ENCODE measurements at regions not wholly inside any gene's neighbourhood (a gene's known extent, or its start where the extent isn't known, plus 50 kb on each side); places are given as distances from the start of the nearest gene placed in this dataset.
"Not testable (repeated sequence)": the region's sequence is repeated elsewhere in the genome, so short reads cannot be mapped to it uniquely, and the experiment has no call there.

DNA sequence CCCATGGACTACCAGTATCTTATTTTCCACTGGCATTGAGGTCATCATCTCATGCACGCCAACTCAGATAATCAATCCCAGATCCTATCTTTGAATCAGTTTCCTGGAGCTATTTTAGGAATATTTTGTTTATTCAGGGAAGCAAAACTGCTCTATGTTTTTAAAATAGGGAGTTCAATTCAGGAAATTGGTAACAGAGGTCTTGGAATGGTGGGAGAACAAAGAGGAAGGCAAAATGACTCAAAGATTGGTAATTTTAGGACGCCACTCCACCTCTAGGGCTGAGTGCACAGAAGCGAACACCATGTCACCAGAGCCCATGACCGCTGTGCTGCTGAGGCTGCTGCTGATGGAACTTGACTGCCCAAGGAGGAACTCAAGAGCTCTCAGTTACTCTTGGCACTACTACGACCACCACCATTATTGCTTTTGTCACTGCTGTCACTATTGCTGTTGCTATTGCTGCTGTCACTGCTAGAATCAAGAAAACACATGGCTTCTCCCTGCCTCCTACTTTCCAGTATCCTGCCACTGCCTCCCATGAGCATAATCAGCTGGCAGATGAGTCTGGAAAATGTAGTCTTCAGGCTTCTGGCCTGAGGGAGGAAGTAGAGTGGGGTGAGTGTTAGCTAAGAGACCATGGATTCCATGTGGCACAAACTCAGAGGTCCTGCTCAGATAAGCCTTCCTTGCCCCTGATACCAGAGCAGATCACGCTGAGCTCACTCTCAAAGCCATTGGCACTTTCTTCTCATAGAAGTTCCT is 71.6 kb upstream of the CNIH3 start:
- Histone ChIP-seq H3K27me3 (no peaks in the 10 kb centered on the region), H3K4me3 (no peak overlapping the region), H3K27ac (no peak overlapping the region), H3K9me3 (no peaks in the 10 kb centered on the region), H3K36me3 (no peaks in the 10 kb centered on the region), H3K4me1 (peaks cover 0 to 19% (median 5%) of the 10 kb centered on the region in 4 donors)
- no peak for DNase-seq
- intact Hi-C loops (cut with DNase I; ENCODE audit: low total_unique reads), result no loop called here
- 89 to 100% methylated on average over 1 to 6 of the region's 6 CpGs for WGBS, 2 donors (ENCODE audit: low coverage in 1 of 2)
- in situ Hi-C loops (cut with MboI; ENCODE audit: low pct_ligation_motif_present in 1 of 4, low pct_unique_long_range_greater_than_20kb in 1 of 4, low sequenced_read_pairs in 3 of 4), result no loop called here
- no peak for TF ChIP-seq POLR2A (IDR thresholded peaks at IDR 0.05)
- TF ChIP-seq, protein P1, sequence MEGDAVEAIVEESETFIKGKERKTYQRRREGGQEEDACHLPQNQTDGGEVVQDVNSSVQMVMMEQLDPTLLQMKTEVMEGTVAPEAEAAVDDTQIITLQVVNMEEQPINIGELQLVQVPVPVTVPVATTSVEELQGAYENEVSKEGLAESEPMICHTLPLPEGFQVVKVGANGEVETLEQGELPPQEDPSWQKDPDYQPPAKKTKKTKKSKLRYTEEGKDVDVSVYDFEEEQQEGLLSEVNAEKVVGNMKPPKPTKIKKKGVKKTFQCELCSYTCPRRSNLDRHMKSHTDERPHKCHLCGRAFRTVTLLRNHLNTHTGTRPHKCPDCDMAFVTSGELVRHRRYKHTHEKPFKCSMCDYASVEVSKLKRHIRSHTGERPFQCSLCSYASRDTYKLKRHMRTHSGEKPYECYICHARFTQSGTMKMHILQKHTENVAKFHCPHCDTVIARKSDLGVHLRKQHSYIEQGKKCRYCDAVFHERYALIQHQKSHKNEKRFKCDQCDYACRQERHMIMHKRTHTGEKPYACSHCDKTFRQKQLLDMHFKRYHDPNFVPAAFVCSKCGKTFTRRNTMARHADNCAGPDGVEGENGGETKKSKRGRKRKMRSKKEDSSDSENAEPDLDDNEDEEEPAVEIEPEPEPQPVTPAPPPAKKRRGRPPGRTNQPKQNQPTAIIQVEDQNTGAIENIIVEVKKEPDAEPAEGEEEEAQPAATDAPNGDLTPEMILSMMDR (IDR thresholded peaks at IDR 0.05), result no peak
- TF ChIP-seq POLR2AphosphoS5 (IDR thresholded peaks at IDR 0.05), result no peak
- TF ChIP-seq EP300 (IDR thresholded peaks at IDR 0.05; ENCODE audit: low read depth), result no peak

DNA sequence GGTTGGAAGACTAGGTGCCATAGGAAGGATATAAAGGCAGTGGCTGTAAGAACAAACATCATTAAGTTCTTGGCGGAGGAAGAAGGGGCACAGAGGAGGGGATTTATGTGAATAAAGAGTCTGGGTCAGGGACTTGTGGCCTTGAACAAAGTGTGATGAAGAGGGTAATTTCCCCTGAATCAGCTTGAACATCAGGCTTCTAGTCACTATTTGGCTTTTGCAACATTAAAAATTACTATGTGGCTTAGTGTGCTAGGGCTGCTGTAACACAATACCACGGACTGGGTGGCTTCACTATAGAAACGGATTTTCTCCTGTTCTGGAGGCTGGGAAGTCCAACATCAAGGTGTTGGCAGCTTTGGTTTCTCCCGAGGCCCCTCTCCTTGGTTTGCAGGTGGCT is 70.5 kb upstream of the CNIH3 start:
- Histone ChIP-seq H3K9me3 (no peaks in the 10 kb centered on the region), H3K4me3 (no peak overlapping the region), H3K36me3 (no peaks in the 10 kb centered on the region), H3K27me3 (no peaks in the 10 kb centered on the region), H3K27ac (no peak overlapping the region), H3K4me1 (peaks cover 0 to 14% (median 5%) of the 10 kb centered on the region in 4 donors)
- no peak for DNase-seq
- intact Hi-C loops (cut with DNase I; ENCODE audit: low total_unique reads) (no loop called here), in situ Hi-C loops (cut with MboI; ENCODE audit: low pct_ligation_motif_present in 1 of 4, low pct_unique_long_range_greater_than_20kb in 1 of 4, low sequenced_read_pairs in 3 of 4) (no loop called here)
- TF ChIP-seq POLR2AphosphoS5 (IDR thresholded peaks at IDR 0.05) (no peak), POLR2A (IDR thresholded peaks at IDR 0.05) (no peak), EP300 (IDR thresholded peaks at IDR 0.05; ENCODE audit: low read depth) (no peak)
- TF ChIP-seq, protein P1 (IDR thresholded peaks at IDR 0.05), result no peak
- 80 to 83% methylated on average over 2 to 4 of the region's 4 CpGs for WGBS, 2 donors (ENCODE audit: low coverage in 1 of 2)

DNA sequence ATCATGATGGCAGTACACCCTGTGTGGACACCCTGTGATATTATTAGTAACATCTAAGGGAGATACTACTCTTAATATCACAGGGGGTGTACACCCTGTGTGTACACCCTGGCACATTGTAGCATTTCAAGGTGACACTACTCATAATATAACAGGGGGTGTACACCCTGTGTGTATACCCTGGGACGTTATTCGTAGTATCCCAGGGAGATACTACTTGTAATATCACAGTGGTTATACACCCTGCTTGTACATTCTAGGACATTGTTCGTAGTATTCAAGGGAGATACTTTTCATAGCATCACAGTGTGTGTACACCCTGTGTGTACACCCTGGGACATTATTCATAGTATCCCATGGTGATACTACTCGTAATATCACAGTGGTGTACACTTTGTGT is 67.4 kb upstream of the CNIH3 start:
- TF ChIP-seq EP300 (IDR thresholded peaks at IDR 0.05; ENCODE audit: low read depth), result no peak
- intact Hi-C loops (cut with DNase I; ENCODE audit: low total_unique reads), result no loop called here
- DNase-seq, result no peak

DNA sequence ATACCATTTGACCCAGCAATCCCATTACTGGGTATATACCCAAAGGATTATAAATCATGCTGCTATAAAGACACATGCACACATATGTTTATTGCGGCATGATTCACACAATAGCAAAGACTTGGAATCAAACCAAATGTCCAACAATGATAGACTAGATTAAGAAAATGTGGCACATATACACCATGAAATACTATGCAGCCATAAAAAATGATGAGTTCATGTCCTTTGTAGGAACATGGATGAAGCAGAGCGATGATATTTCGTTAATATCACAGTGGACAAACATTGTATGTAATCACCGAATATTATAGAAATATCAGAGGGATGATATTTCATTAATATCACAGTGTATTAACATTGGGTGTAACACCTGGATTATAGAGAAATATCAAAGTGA is 64.9 kb upstream of the CNIH3 start:
- intact Hi-C loops (cut with DNase I; ENCODE audit: low total_unique reads); H3K4me1 ChIP-seq; H3K27ac ChIP-seq; H3K27me3 ChIP-seq; H3K4me3 ChIP-seq; in situ Hi-C loops (cut with MboI; ENCODE audit: low pct_ligation_motif_present in 1 of 4, low pct_unique_long_range_greater_than_20kb in 1 of 4, low sequenced_read_pairs in 3 of 4); DNase-seq; H3K9me3 ChIP-seq; H3K36me3 ChIP-seq: not testable (repeated sequence)
- WGBS, 2 donors (ENCODE audit: low coverage in 1 of 2), result 88 to 94% methylated on average over 4 of the region's 4 CpGs

More for the DNA sequence above, 67.4 kb upstream of the CNIH3 start:
- Histone ChIP-seq H3K4me1 (peaks cover 0 to 4% (median 0%) of the 10 kb centered on the region in 4 donors), H3K36me3 (no peaks in the 10 kb centered on the region), H3K27me3 (no peaks in the 10 kb centered on the region), H3K27ac (no peak overlapping the region), H3K4me3 (no peak overlapping the region), H3K9me3 (no peaks in the 10 kb centered on the region)
- 87 to 94% methylated on average over 4 of the region's 4 CpGs for WGBS, 2 donors (ENCODE audit: low coverage in 1 of 2)
- in situ Hi-C loops (cut with MboI; ENCODE audit: low pct_ligation_motif_present in 1 of 4, low pct_unique_long_range_greater_than_20kb in 1 of 4, low sequenced_read_pairs in 3 of 4), result no loop called here

DNA sequence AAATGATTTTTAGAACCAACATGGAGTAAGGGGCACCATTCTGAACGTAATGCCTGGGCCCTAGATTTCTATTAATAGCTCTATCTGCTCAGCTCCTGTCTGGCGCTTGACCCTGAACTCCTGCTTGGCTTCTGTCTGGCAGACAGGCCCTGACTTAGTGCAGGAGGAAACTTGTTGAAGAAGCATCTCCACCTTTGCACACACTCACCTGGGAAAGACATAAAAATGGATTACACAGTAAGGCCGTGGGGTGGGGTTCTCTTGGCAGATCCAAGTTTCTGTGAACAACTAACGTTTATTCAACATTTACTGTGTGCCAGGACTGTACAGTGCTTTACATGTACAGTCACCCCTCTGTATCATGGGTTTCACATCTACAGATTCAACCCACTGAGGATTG is 62.1 kb upstream of the CNIH3 start:
- TF ChIP-seq POLR2A (IDR thresholded peaks at IDR 0.05), result no peak
- TF ChIP-seq POLR2AphosphoS5 (IDR thresholded peaks at IDR 0.05), result no peak
- TF ChIP-seq EP300 (IDR thresholded peaks at IDR 0.05; ENCODE audit: low read depth), result no peak
- TF ChIP-seq, protein P1 (IDR thresholded peaks at IDR 0.05), result no peak
- H3K4me3 ChIP-seq, result no peak overlapping the region
- H3K27me3 ChIP-seq, result no peaks in the 10 kb centered on the region
- peak; percentile 11 for DNase-seq
- WGBS, 2 donors (ENCODE audit: low coverage in 1 of 2), result 40 to 48% methylated on average over 3 to 4 of the region's 4 CpGs
- no peaks in the 10 kb centered on the region for H3K9me3 ChIP-seq
- peaks cover 0 to 7% (median 0%) of the 10 kb centered on the region in 4 donors for H3K4me1 ChIP-seq
- no peaks in the 10 kb centered on the region for H3K36me3 ChIP-seq
- in situ Hi-C loops (cut with MboI; ENCODE audit: low pct_ligation_motif_present in 1 of 4, low pct_unique_long_range_greater_than_20kb in 1 of 4, low sequenced_read_pairs in 3 of 4) (no loop called here), intact Hi-C loops (cut with DNase I; ENCODE audit: low total_unique reads) (no loop called here)
- no peak overlapping the region for H3K27ac ChIP-seq

Measured in transverse colon (tissue), 4 donors.